HepG2 (cell line): ENCODE measurements at regions not wholly inside any gene's neighbourhood (a gene's known extent, or its start where the extent isn't known, plus 50 kb on each side); places are given as distances from the start of the nearest gene placed in this dataset.

Source experiments
- ATAC-seq: fragments of 200-7000 bp; cut with Tn5 transposase; 3 replicates; pipeline ENCODE4 v1.9.1; 2020; ENCODE audit warnings: mild to moderate bottlenecking, moderate library complexity
- BruUV-seq: library from RNA; stranded (reverse); fragments of 400-500 nt; replicated peaks from 2 replicates; lab custom pipeline; 2021; lab: Mats Ljungman, UMichigan
- CTCF ChIA-PET: fragments of 300-600 bp; formaldehyde crosslinking; extraction: SDS; loops from one replicate; lab custom pipeline; 2021; ENCODE audit warnings: low total read pairs, inconsistent platforms, low intra/inter-chr PET ratio; lab: Yijun Ruan, JAX
- POLR2A ChIA-PET: fragments of 350-600 bp; sonication (Branson Sonifier 250); formaldehyde crosslinking; loops from one replicate; lab custom pipeline; 2020; ENCODE audit warnings: antibody characterized with exemption, inconsistent platforms; lab: Yijun Ruan, JAX
- DNase-seq: peaks from one replicate; pipeline ENCODE4 v3.0.0-alpha.2; 2015; ENCODE audit warnings: low spot score
- FAIRE-seq: peaks from 3 replicates; lab custom pipeline; 2011; peaks lifted over from hg19 to GRCh38; lab: Jason Lieb, UNC
- H2AFZ ChIP-seq: one replicate; pipeline ENCODE4 v1.6.1; 2011; ENCODE audit warnings: low read length, inconsistent platforms
- H3K27ac ChIP-seq: fragments of 300-600 bp; 3 replicates; pipeline ENCODE4 v1.8.0; 2011; ENCODE audit warnings: mixed run types, mild to moderate bottlenecking, mixed read lengths, low read length, inconsistent platforms; ENCODE audit not compliant: insufficient read depth; ENCODE audit errors: extremely low read length
- H3K27me3 ChIP-seq, 2 experiments: fragments of 200-600 bp in 1 of 2; 2 replicates in 1 of 2; 3 replicates in 1 of 2; pipeline versions ENCODE4 v1.6.0 to v1.8.0; 2011; ENCODE audit warnings: low read length in 2 of 2, mild to moderate bottlenecking in 2 of 2, moderate library complexity in 2 of 2, inconsistent platforms in 1 of 2; ENCODE audit not compliant: insufficient read depth in 2 of 2, control insufficient read depth in 1 of 2
- H3K36me3 ChIP-seq, 2 experiments: fragments of 200-600 bp in 1 of 2; replicated peaks in 1 of 2; 2 replicates in 1 of 2; 3 replicates in 1 of 2; pipeline versions ENCODE4 v1.5.1 to v1.8.0; 2011; ENCODE audit warnings: low read length in 2 of 2, inconsistent platforms in 1 of 2; ENCODE audit not compliant: insufficient read depth in 2 of 2, control insufficient read depth in 1 of 2
- H3K4me1 ChIP-seq: 2 replicates; pipeline ENCODE4 v1.5.1; 2012; ENCODE audit warnings: low read length, inconsistent platforms; ENCODE audit not compliant: insufficient read depth
- H3K4me2 ChIP-seq: 2 replicates; pipeline ENCODE4 v1.6.0; 2011; ENCODE audit warnings: low read depth, low read length, inconsistent platforms
- H3K4me3 ChIP-seq, 3 experiments: fragments of 200-600 bp in 1 of 3; sonication (generic), shearing (Covaris generic) in 1 of 3; replicated peaks in 1 of 3; 2 replicates each; pipeline ENCODE4 v1.5.1; 2011 to 2016; ENCODE audit warnings: low read length in 3 of 3, inconsistent platforms in 2 of 3, low read depth in 2 of 3, mild to moderate bottlenecking in 2 of 3, control low read depth in 1 of 3, mixed read lengths in 1 of 3; ENCODE audit not compliant: insufficient read depth in 1 of 3
- H3K79me2 ChIP-seq: one replicate; pipeline ENCODE4 v1.6.1; 2011; ENCODE audit warnings: low read length, inconsistent platforms; ENCODE audit not compliant: insufficient read depth
- H3K9ac ChIP-seq: 2 replicates; pipeline ENCODE4 v1.6.0; 2011; ENCODE audit warnings: mild to moderate bottlenecking, low read depth, low read length, inconsistent platforms; ENCODE audit not compliant: insufficient read depth
- H3K9me3 ChIP-seq: 2 replicates; pipeline ENCODE4 v1.5.1; 2012; ENCODE audit warnings: mild to moderate bottlenecking, low read length
- H4K20me1 ChIP-seq: 2 replicates; pipeline ENCODE4 v1.6.0; 2011; ENCODE audit warnings: inconsistent platforms, mild to moderate bottlenecking, low read length, moderate library complexity; ENCODE audit not compliant: insufficient read depth
- ATF2 ChIP-seq: sonication (generic); formaldehyde crosslinking; IDR thresholded peaks from 2 replicates; pipeline ENCODE4 v1.4.0; 2020; ENCODE audit warnings: missing genetic modification reagents
- ATRX ChIP-seq: sonication (generic); formaldehyde crosslinking; IDR thresholded peaks from 2 replicates; pipeline ENCODE4 v1.4.0; 2020; ENCODE audit warnings: missing genetic modification reagents, borderline replicate concordance
- CENPT ChIP-seq: sonication (generic); formaldehyde crosslinking; IDR thresholded peaks from 2 replicates; pipeline ENCODE4 v1.8.0; 2022; ENCODE audit warnings: low read depth, mild to moderate bottlenecking, moderate library complexity, missing genetic modification reagents
- FOXK1 ChIP-seq: sonication (generic); formaldehyde crosslinking; IDR thresholded peaks from 2 replicates; pipeline ENCODE4 v1.4.0; 2020; ENCODE audit warnings: low read depth, missing genetic modification reagents, borderline replicate concordance
- FOXP4 ChIP-seq: sonication (generic); formaldehyde crosslinking; IDR thresholded peaks from 2 replicates; pipeline ENCODE4 v1.4.0; 2020; ENCODE audit warnings: missing genetic modification reagents
- GZF1 ChIP-seq: sonication (generic); formaldehyde crosslinking; IDR thresholded peaks from 2 replicates; pipeline ENCODE4 v1.5.1; 2020; ENCODE audit warnings: mild to moderate bottlenecking, missing genetic modification reagents
- HMG20B ChIP-seq: conservative IDR thresholded peaks from 2 replicates; pipeline ENCODE4 v1.6.1; 2016; ENCODE audit warnings: missing genetic modification reagents, missing compliant biosample characterization
- HNRNPK ChIP-seq: fragments of 200-400 bp; formaldehyde crosslinking; IDR thresholded peaks from 2 replicates; pipeline ENCODE4 v1.6.1; 2018; ENCODE audit warnings: low read length, low read depth, moderate library complexity, mild to moderate bottlenecking; ENCODE audit not compliant: poor library complexity, severe bottlenecking
- SNAPC5 ChIP-seq: sonication (generic); formaldehyde crosslinking; IDR thresholded peaks from 2 replicates; pipeline ENCODE4 v1.8.1; 2023; ENCODE audit warnings: mild to moderate bottlenecking, missing genetic modification reagents, borderline replicate concordance
- TCF7 ChIP-seq: sonication (generic); IDR thresholded peaks from 2 replicates; pipeline ENCODE4 v1.6.1; 2016; ENCODE audit warnings: antibody characterized with exemption, low read depth
- ZBTB34 ChIP-seq: sonication (generic); formaldehyde crosslinking; IDR thresholded peaks from 2 replicates; pipeline ENCODE4 v1.8.0; 2022; ENCODE audit warnings: mild to moderate bottlenecking, missing genetic modification reagents
- ZBTB46 ChIP-seq: sonication (generic); formaldehyde crosslinking; IDR thresholded peaks from 2 replicates; pipeline ENCODE4 v1.4.0; 2020; ENCODE audit warnings: mild to moderate bottlenecking, missing genetic modification reagents, borderline replicate concordance
- ZFP1 ChIP-seq: IDR thresholded peaks from 2 replicates; pipeline ENCODE4 v1.6.1; 2016
- ZFP41 ChIP-seq: sonication (generic); formaldehyde crosslinking; IDR thresholded peaks from 2 replicates; pipeline ENCODE4 v1.4.0; 2020; ENCODE audit warnings: mild to moderate bottlenecking, missing genetic modification reagents, borderline replicate concordance
- ZFP62 ChIP-seq: sonication (generic); formaldehyde crosslinking; IDR thresholded peaks from 2 replicates; pipeline ENCODE4 v1.4.0; 2020; ENCODE audit warnings: missing genetic modification reagents
- ZNF205 ChIP-seq: IDR thresholded peaks from 2 replicates; pipeline ENCODE4 v1.6.1; 2018; ENCODE audit warnings: missing biosample characterization, missing genetic modification reagents
- ZNF235 ChIP-seq: sonication (generic); formaldehyde crosslinking; IDR thresholded peaks from 2 replicates; pipeline ENCODE4 v1.8.1; 2023; ENCODE audit warnings: mild to moderate bottlenecking, missing genetic modification reagents, borderline replicate concordance
- ZNF713 ChIP-seq: sonication (generic); formaldehyde crosslinking; IDR thresholded peaks from 2 replicates; pipeline ENCODE4 v1.4.0; 2020; ENCODE audit warnings: mild to moderate bottlenecking, missing genetic modification reagents
- WGBS: methylation state at CpG from one replicate; pipeline ENCODE4 v1.1.6; 2017; ENCODE audit warnings: low lambda C conversion rate; 5-methylcytosine and 5-hydroxymethylcytosine counted together
- in situ Hi-C: cut with HindIII; loops from 2 replicates; pipeline ENCODE4 v1.10.0; 2017; ENCODE audit warnings: low pct_unique_long_range_greater_than_20kb; ENCODE audit not compliant: extremely low pct_ligation_motif_present
- intact Hi-C: fragments of 100-400 bp; cut with micrococcal nuclease; formaldehyde crosslinking; loops from one replicate; pipeline ENCODE4 v1.10.0; 2022; ENCODE audit not compliant: unreplicated experiment

- H3K9ac ChIP-seq, result no peak overlapping the region
- in situ Hi-C loops, result no loop called here
Observed at GRCh38 chr4:131721883-131722282, 1427.2 kb upstream of the PCDH10 start.

More at GRCh38 chr4:131721883-131722282, 1427.2 kb upstream of the PCDH10 start:
- no peak overlapping the region for H2AFZ ChIP-seq
- no peaks in the 10 kb centered on the region for H3K36me3 ChIP-seq
- intact Hi-C loops, result no loop called here
- DNase-seq (no peak), ATAC-seq (no peak), FAIRE-seq (no peak)
- no peaks in the 10 kb centered on the region for H4K20me1 ChIP-seq
- no peaks in the 10 kb centered on the region for H3K79me2 ChIP-seq
- TF ChIP-seq ZFP62 (no peak), FOXP4 (CRISPR knock-in tag) (no peak), FOXK1 (CRISPR knock-in tag) (no peak), TCF7 (no peak), ZNF235 (CRISPR knock-in tag) (no peak), ZNF713 (CRISPR knock-in tag) (no peak), ZNF205 (CRISPR knock-in tag) (no peak), ZFP41 (CRISPR knock-in tag) (no peak), HNRNPK (no peak), ZBTB46 (CRISPR knock-in tag) (no peak), HMG20B (CRISPR knock-in tag) (no peak), ATRX (CRISPR knock-in tag) (no peak), ZBTB34 (CRISPR knock-in tag) (no peak), ZFP1 (CRISPR knock-in tag) (no peak), ATF2 (no peak), CENPT (no peak), SNAPC5 (CRISPR knock-in tag) (no peak), GZF1 (no peak)
- no peaks in the 10 kb centered on the region for H3K4me1 ChIP-seq
- no peak overlapping the region for H3K4me3 ChIP-seq
- ChIA-PET POLR2A (no interaction called here), CTCF (no interaction called here)
- no peak overlapping the region for H3K27ac ChIP-seq
- no TSS peak for BruUV-seq
- H3K9me3 ChIP-seq, result no peaks in the 10 kb centered on the region
- no peaks in the 10 kb centered on the region for H3K27me3 ChIP-seq
- H3K4me2 ChIP-seq, result no peak overlapping the region
- WGBS, result 0% methylated on average over 2 of the region's 2 CpGs
